CD14-positive monocyte (primary cell): ENCODE measurements at regions not wholly inside any gene's neighbourhood (a gene's known extent, or its start where the extent isn't known, plus 50 kb on each side); places are given as distances from the start of the nearest gene placed in this dataset.

Source experiments
- DNase-seq, 3 donors: peaks; one replicate each; pipeline ENCODE4 v3.0.0-alpha.2; 2011 to 2022
- H2AFZ ChIP-seq: 2 replicates; pipeline ENCODE4 v1.6.0; 2012; ENCODE audit warnings: mild to moderate bottlenecking, low read depth, low read length, inconsistent platforms; ENCODE audit not compliant: insufficient read depth, poor library complexity, severe bottlenecking
- H3K27ac ChIP-seq, 2 donors: 1 replicate in 1 of 2; 2 replicates in 1 of 2; pipeline ENCODE4 v1.5.1; 2012 to 2013; ENCODE audit warnings: low read length in 2 of 2, control low read depth in 1 of 2, inconsistent platforms in 1 of 2, low read depth in 1 of 2, mild to moderate bottlenecking in 1 of 2
- H3K27me3 ChIP-seq, 2 donors: one replicate each; pipeline versions ENCODE4 v1.6.0 to v1.6.1; 2011 to 2013; ENCODE audit warnings: low read length in 2 of 2; ENCODE audit not compliant: control insufficient read depth in 2 of 2, insufficient read depth in 2 of 2
- H3K36me3 ChIP-seq, 2 donors: replicated peaks in 1 of 2; 1 replicate in 1 of 2; 2 replicates in 1 of 2; pipeline versions ENCODE4 v1.5.1 to v1.6.1; 2012 to 2013; ENCODE audit warnings: low read length in 2 of 2, control low read depth in 1 of 2, inconsistent platforms in 1 of 2, mild to moderate bottlenecking in 1 of 2; ENCODE audit not compliant: insufficient read depth in 2 of 2, control insufficient read depth in 1 of 2
- H3K4me1 ChIP-seq, 2 donors: 1 replicate in 1 of 2; 2 replicates in 1 of 2; pipeline versions ENCODE4 v1.5.1 to v1.6.1; 2012 to 2013; ENCODE audit warnings: low read length in 2 of 2, control low read depth in 1 of 2, inconsistent platforms in 1 of 2, mild to moderate bottlenecking in 1 of 2, moderate library complexity in 1 of 2; ENCODE audit not compliant: insufficient read depth in 2 of 2, control insufficient read depth in 1 of 2
- H3K4me2 ChIP-seq: replicated peaks from 2 replicates; pipeline ENCODE3; 2012; ENCODE audit warnings: low read length, moderate library complexity, mild to moderate bottlenecking; ENCODE audit not compliant: poor library complexity, severe bottlenecking; ENCODE audit errors: extremely low read depth
- H3K4me3 ChIP-seq, 3 experiments: fragments of 200-600 bp in 1 of 3; sonication (generic) in 1 of 3; replicated peaks in 1 of 3; 1 replicate in 2 of 3; 2 replicates in 1 of 3; pipeline ENCODE4 v1.5.1; 2011 to 2013; ENCODE audit warnings: low read length in 3 of 3, mild to moderate bottlenecking in 3 of 3, control low read depth in 2 of 3, low read depth in 2 of 3, inconsistent platforms in 1 of 3, moderate library complexity in 1 of 3
- H3K79me2 ChIP-seq: 2 replicates; pipeline ENCODE4 v1.6.0; 2012; ENCODE audit warnings: mild to moderate bottlenecking, control low read depth, inconsistent platforms, low read length, moderate library complexity; ENCODE audit not compliant: insufficient read depth
- H3K9ac ChIP-seq: 2 replicates; pipeline ENCODE4 v1.6.0; 2017; ENCODE audit warnings: low read length, mild to moderate bottlenecking; ENCODE audit not compliant: insufficient read depth, poor library complexity, severe bottlenecking
- H3K9me3 ChIP-seq, 2 donors: replicated peaks in 1 of 2; 1 replicate in 1 of 2; 2 replicates in 1 of 2; pipeline versions ENCODE4 v1.5.1 to v1.6.1; 2012 to 2013; ENCODE audit warnings: low read length in 2 of 2, control low read depth in 1 of 2; ENCODE audit not compliant: control insufficient read depth in 1 of 2, insufficient read depth in 1 of 2
- H4K20me1 ChIP-seq: 2 replicates; pipeline ENCODE4 v1.6.0; 2012; ENCODE audit warnings: mild to moderate bottlenecking, low read length, control low read depth, moderate library complexity; ENCODE audit not compliant: insufficient read depth
- H3K27ac Mint-ChIP-seq, 7 donors: one replicate each; pipeline ENCODE4 v1.8.0; 2020; ENCODE audit warnings: mild to moderate bottlenecking in 7 of 7, mixed read lengths in 7 of 7, moderate library complexity in 6 of 7, inconsistent platforms in 2 of 7
- H3K27me3 Mint-ChIP-seq, 3 donors: one replicate each; pipeline ENCODE4 v1.8.0; 2021 to 2022; ENCODE audit warnings: low read depth in 3 of 3, mild to moderate bottlenecking in 3 of 3, mixed read lengths in 3 of 3, moderate library complexity in 3 of 3, inconsistent platforms in 1 of 3
- H3K36me3 Mint-ChIP-seq, 2 donors: one replicate each; pipeline ENCODE4 v1.8.0; 2020; ENCODE audit warnings: mixed read lengths in 2 of 2, inconsistent platforms in 1 of 2, mild to moderate bottlenecking in 1 of 2
- H3K4me1 Mint-ChIP-seq: one replicate; pipeline ENCODE4 v1.8.0; 2020; ENCODE audit warnings: mild to moderate bottlenecking, mixed read lengths
- H3K4me3 Mint-ChIP-seq, 2 donors: one replicate each; pipeline ENCODE4 v1.8.0; 2020; ENCODE audit warnings: mild to moderate bottlenecking in 2 of 2, mixed read lengths in 2 of 2, moderate library complexity in 1 of 2
- H3K9me3 Mint-ChIP-seq, 7 donors: one replicate each; pipeline ENCODE4 v1.8.0; 2020 to 2022; ENCODE audit warnings: mixed read lengths in 7 of 7, mild to moderate bottlenecking in 6 of 7, moderate library complexity in 6 of 7, inconsistent platforms in 2 of 7
- CTCF ChIP-seq: fragments of 200-600 bp; IDR thresholded peaks from one replicate; pipeline ENCODE4 v1.8.0; 2022; ENCODE audit warnings: antibody characterized with exemption, mild to moderate bottlenecking
- WGBS: methylation state at CpG from one replicate; pipeline ENCODE4 v1.1.5; 2013; ENCODE audit warnings: missing lambda C conversion rate; ENCODE audit not compliant: insufficient coverage; 5-methylcytosine and 5-hydroxymethylcytosine counted together
- intact Hi-C, 2 donors: fragments of 100-400 bp; cut with micrococcal nuclease; formaldehyde crosslinking; loops; one replicate each; pipeline versions ENCODE4 v1.15.0 to v1.15.1; 2023

- Histone ChIP-seq H2AFZ (no peak overlapping the region), H3K36me3 (no peaks in the 10 kb centered on the region), H3K9ac (no peak overlapping the region), H3K4me2 (no peak overlapping the region), H3K79me2 (no peaks in the 10 kb centered on the region), H3K9me3 (peaks cover 0 to 1% of the 10 kb centered on the region in 2 donors), H3K27ac (no peak overlapping the region), H4K20me1 (no peaks in the 10 kb centered on the region), H3K4me3 (no peak overlapping the region), H3K27me3 (no peaks in the 10 kb centered on the region), H3K4me1 (no peaks in the 10 kb centered on the region)
- Mint-ChIP-seq H3K27me3 (peaks cover 1 to 9% (median 4%) of the 10 kb centered on the region in 3 donors), H3K27ac (no peak overlapping the region), H3K4me3 (no peak overlapping the region), H3K9me3 (peaks cover 0 to 9% (median 7%) of the 10 kb centered on the region in 7 donors), H3K36me3 (no peaks in the 10 kb centered on the region), H3K4me1 (peaks cover 1% of the 10 kb centered on the region)
- WGBS: 96% methylated on average over 8 of the region's 9 CpGs
- DNase-seq: no peak
- intact Hi-C loops: no loop called here
- no peak for TF ChIP-seq CTCF
Observed at GRCh38 chr6:4712291-4712690, 63.9 kb upstream of the CDYL start.

GRCh38 chr6:4707011-4707410 lies 69.2 kb upstream of the CDYL start:
- intact Hi-C loops: no loop called here
- Mint-ChIP-seq H3K36me3 (no peaks in the 10 kb centered on the region), H3K4me1 (peaks cover 1% of the 10 kb centered on the region), H3K27me3 (peaks cover 0 to 11% (median 1%) of the 10 kb centered on the region in 3 donors), H3K27ac (no peak overlapping the region), H3K4me3 (no peak overlapping the region), H3K9me3 (peaks cover 0 to 10% (median 3%) of the 10 kb centered on the region in 7 donors)
- Histone ChIP-seq H2AFZ (no peak overlapping the region), H3K79me2 (no peaks in the 10 kb centered on the region), H3K4me3 (no peak overlapping the region), H3K36me3 (no peaks in the 10 kb centered on the region), H4K20me1 (no peaks in the 10 kb centered on the region), H3K27me3 (no peaks in the 10 kb centered on the region), H3K27ac (no peak overlapping the region), H3K4me2 (no peak overlapping the region), H3K9me3 (peaks cover 0 to 2% of the 10 kb centered on the region in 2 donors), H3K9ac (no peak overlapping the region), H3K4me1 (no peaks in the 10 kb centered on the region)
- no peak for DNase-seq
- TF ChIP-seq CTCF: no peak
- 87% methylated on average over 3 of the region's 3 CpGs for WGBS
